HG02763 (cell line): ENCODE measurements at regions not wholly inside any gene's neighbourhood (a gene's known extent, or its start where the extent isn't known, plus 50 kb on each side); places are given as distances from the start of the nearest gene placed in this dataset.

Source experiments
- ATAC-seq: cut with Tn5 transposase; IDR thresholded peaks from one replicate; pipeline ENCODE4 v1.9.1; 2021; ENCODE audit warnings: mild to moderate bottlenecking, moderate library complexity; ENCODE audit not compliant: unreplicated experiment

DNA sequence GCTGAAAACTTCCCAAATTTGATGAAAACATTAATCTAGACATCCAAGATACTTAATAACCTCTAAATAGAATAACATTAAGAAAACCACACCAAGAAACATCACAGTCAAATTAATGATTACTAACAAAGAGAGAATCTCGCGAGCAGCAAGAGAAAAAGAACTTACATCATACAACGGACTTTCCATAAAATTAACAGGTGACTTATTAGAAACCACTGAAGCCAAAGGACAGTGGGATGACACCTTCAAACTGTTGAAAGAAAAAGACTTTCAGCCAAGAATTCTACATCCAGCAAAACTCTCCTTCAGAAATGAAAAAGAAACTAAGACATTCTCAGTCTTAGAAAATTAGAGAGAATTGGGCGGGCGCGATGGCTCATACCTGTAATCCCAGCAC, 232.0 kb downstream of the SNCA start:
- ATAC-seq, result no peak

- no peak for ATAC-seq
These were observed 237.9 kb downstream of the SNCA start for GRCh38 chr4:89599026-89599425.

DNA sequence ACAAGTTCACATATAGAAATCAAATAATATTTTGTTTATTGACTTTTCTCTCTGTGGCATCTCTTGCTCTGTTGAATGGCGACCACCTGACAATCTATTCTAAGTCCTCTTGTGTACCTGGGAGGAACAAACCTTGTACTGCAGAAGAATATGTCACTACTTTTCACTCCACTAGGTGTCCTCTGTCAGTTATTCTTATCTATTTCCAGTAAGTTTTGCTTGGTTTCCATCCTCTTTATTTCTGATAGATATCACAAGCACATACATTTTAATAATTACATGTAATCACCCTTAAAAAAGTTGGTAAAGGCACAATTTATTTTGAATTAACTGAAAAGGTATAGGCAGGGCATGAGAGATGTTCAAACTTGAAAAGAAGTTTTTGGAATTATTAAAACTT, 238.4 kb downstream of the SNCA start:
- ATAC-seq, result no peak

GRCh38 chr4:89595125-89595789, 241.7 kb downstream of the SNCA start:
- no peak for ATAC-seq

- no peak for ATAC-seq
These were observed 246.8 kb downstream of the SNCA start for GRCh38 chr4:89590128-89590527.

- no peak for ATAC-seq
These were observed 248.5 kb downstream of the SNCA start for GRCh38 chr4:89588421-89588820.

- no peak for ATAC-seq
These were observed 249.6 kb downstream of the SNCA start for GRCh38 chr4:89587364-89587763.

- no peak for ATAC-seq
These were observed 250.1 kb downstream of the SNCA start for GRCh38 chr4:89586864-89587263.

DNA sequence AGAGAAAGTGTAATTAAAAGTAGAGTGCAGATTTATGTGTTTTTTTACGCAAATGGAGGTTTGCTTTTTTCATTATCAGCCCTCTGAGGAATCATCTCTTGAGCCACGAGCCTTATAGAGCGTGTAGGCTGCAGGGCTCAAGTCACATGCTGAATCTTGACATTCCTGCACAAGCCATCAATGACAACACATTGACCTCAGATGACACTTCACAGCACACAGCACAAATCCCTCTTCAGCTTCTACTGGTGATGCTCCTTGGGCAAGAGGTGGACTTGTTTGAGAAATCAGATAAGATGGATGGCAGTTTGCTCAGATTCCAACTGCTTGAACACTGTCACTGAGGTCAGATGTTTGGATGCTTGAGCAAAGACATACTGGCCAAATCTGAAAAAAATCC, 250.6 kb downstream of the SNCA start:
- ATAC-seq, result no peak

DNA sequence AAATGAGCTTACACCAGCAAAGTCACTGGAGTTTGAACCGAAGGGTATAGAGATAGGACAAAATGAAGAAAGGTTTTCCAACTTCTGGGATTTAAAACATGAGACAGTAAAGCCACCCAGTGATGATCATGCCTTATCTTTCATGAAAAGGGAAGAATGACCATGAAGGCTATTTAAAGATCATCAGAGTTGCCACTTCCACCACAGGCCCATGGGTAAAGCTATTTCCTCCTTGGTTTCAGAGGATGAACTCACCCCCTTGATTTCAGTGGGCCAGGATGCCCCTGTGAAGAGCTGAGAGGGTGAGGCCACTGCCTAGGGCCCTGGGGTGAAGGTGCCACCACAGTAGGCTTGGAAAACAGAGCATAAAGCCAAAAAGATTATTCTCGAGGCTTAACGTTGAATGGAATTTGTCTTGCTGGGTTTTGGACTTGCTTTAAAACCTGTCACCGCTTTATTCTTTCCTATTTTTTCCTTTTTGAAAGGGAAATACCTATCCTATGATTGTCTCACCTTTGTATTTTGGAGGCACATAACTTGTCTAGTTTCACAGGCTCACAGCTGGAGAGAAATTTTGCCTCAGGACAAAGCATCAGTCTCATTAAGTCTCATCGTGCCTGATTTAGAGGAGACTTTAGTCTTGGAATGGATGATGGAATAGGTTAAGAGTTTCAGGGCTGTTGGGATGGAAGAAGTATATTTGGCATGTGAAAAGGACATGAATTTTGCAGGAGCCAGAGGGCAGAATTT, 254.0 kb downstream of the SNCA start:
- ATAC-seq, result no peak

DNA sequence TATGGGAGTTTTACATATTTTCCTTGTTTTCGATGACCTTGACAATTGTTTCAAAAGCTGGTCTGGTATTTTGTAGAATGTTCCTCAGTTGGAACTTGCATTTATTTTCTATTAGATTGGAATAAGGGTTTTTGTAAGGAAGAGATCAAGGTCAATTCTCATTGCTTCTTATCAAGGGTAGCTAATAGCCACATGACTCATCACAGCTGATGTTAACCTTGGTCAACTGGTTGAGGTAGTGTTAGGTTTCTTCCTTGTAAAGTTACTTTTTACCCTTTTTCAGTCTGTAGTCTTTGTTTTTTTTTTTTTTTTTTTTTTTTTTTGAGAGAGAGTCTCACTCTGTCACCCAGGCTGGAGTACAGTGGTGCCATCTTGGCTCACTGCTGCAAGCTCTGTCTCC, 257.2 kb downstream of the SNCA start:
- ATAC-seq, result no peak

DNA sequence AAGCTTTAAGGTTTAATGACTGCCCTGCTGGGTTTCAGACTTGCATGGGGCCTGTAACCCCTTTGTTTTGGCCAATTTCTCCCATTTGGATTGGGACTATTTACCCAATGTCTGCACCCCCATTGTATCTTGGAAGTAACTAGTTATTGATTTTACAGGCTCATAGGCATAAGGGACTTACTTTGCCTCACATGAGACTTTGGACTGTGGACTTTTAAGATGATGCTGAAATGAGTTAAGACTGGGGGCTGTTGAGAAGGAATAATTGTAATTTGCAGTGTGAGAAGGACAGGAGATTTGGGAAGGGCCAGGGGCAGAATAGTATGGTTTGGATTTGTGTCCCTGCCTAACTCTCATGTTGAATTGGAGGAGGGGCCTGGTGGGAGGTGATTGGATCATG, 260.7 kb downstream of the SNCA start:
- no peak for ATAC-seq

GRCh38 chr4:89575840-89576239, 261.1 kb downstream of the SNCA start:
- no peak for ATAC-seq

GRCh38 chr4:89574176-89574575, 262.8 kb downstream of the SNCA start:
- ATAC-seq, result no peak

DNA sequence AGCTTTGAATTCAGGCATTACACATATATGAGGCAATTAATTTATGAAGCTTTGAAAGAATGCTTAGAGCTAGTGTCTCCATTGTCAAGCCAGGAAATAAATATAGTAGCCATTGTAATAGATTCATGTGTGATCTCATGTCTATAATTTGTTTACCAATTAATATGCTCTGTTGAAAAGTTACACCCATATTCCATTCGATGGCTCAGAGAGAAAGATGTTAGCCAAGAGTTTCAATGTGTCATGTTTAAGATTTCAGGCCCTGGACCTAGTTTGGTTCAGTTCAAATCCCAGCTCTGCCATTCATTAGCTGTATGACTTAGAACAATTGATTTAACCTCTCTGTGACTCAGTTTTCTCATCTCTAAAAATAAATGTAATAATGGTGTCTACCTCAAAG, 263.3 kb downstream of the SNCA start:
- ATAC-seq, result no peak

- ATAC-seq, result no peak
These were observed 264.6 kb downstream of the SNCA start for GRCh38 chr4:89572224-89572858.

DNA sequence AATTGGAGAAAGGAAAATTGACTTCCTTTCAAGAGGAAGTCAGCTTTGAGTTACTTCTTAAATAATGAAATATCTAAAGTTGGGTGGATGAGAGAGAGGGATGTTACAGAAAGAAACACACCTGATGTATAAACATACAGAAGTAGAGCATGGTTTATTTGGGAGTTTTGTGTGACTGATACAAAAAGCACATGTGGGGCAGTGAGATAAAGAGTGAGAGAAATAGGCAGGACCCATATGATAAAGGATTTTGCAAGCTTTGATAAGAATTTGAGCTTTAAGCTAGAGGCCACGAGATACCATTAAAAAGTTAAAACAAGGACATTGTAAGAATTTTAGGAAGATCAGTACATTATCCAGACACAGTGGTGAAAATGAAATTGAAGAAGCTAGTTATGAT, 263.3 kb upstream of the GPRIN3 start:
- no peak for ATAC-seq

DNA sequence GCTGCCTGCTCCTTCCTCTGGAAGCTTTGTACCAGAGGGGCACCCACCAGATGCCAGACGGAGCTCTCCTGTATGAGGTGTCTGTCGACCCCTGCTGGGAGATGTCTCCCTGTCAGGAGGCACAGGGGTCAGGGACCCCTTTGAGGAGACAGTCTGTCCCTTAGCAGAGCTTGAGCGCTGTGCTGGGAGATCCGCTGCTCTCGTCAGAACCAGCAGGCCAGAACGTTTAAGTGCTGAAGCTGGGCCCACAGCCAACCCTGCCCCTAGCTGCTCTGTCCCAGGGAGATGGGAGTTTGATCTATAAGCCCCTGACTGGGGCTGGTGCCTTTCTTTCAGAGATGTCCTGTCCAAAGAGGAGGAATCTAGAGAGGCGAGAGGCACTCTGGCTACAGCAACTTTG, 260.3 kb upstream of the GPRIN3 start:
- no peak for ATAC-seq

DNA sequence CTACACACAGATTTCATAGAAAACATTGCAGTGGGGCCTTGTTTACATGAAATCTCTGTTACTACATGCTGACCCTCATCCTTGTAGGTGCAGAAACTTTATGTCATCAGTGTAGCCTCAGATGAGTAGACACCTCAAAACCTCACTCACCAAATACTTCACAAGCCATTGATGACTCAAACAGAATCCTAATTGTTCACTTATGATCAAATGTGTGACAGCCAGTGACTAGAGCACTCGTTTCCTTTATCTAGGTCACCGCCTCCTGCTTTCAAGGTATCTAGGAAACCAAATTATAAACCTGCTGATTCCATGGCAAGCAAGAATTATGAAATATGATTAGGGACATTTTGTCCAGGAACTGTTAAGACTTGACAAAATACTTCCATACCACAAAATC, 255.8 kb upstream of the GPRIN3 start:
- peak; percentile 76 for ATAC-seq

DNA sequence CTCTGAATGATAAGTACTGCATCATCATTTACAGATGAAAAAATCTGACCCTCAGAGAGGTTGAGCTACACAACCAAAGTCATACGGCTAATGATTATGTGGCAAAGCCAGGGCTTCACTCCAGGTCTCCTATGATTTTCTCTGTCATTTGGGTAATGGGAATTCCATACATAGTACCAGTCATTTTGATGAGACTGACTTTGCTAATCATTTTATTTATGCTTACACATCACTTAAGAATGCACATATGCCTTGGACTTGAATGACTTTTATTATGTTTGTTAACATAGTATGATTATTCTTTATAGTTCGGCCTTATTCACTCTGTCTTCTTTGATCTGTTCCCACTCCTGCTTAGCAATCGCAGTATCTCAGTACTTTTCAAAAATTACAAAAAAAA, 255.1 kb upstream of the GPRIN3 start:
- no peak for ATAC-seq

- no peak for ATAC-seq
These were observed 253.4 kb upstream of the GPRIN3 start for GRCh38 chr4:89561048-89561447.

DNA sequence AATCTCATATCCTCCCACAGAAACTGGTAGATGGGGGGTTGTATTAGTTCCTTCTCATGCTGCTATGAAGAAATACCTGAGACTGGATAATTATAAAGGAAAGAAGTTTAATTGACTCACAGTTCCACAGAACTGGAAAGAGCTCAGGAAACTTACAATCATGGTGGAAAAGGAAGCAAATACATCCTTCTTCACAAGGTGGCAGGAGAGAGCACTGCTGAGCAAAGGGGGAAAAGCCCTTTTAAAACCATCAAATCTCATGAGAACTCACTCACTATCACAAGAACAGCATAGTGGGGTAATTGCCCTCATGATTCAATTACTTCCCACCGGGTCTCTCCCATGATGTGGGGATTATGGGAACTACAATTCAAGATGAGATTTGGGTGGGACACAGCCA, 250.5 kb upstream of the GPRIN3 start:
- no peak for ATAC-seq
